WTC11 (cell line): ENCODE measurements at regions not wholly inside any gene's neighbourhood (a gene's known extent, or its start where the extent isn't known, plus 50 kb on each side); places are given as distances from the start of the nearest gene placed in this dataset.

Source experiments
- CTCF ChIP-seq: fragments of 200-600 bp; IDR thresholded peaks from 2 replicates; pipeline ENCODE4 v1.8.0; 2022; ENCODE audit warnings: antibody characterized with exemption
- FOXK1 ChIP-seq: sonication (generic); formaldehyde crosslinking; IDR thresholded peaks from 2 replicates; pipeline ENCODE4 v1.8.0; 2022; ENCODE audit warnings: mild to moderate bottlenecking, moderate library complexity, missing genetic modification reagents
- IRF2 ChIP-seq: sonication (generic); formaldehyde crosslinking; IDR thresholded peaks from 2 replicates; pipeline ENCODE4 v1.8.0; 2022; ENCODE audit warnings: low read depth, missing genetic modification reagents, borderline replicate concordance
- TCF7 ChIP-seq: sonication (generic); formaldehyde crosslinking; IDR thresholded peaks from 2 replicates; pipeline ENCODE4 v1.8.0; 2022; ENCODE audit warnings: mild to moderate bottlenecking, low read depth, missing genetic modification reagents, moderate library complexity
- TEAD4 ChIP-seq: sonication (generic); formaldehyde crosslinking; IDR thresholded peaks from 2 replicates; pipeline ENCODE4 v1.8.0; 2022; ENCODE audit warnings: mild to moderate bottlenecking, missing genetic modification reagents
- TF ChIP-seq, protein P1 (sequence below): sonication (generic); formaldehyde crosslinking; IDR thresholded peaks from 2 replicates; pipeline ENCODE4 v1.8.0; 2022; ENCODE audit warnings: mild to moderate bottlenecking, missing genetic modification reagents
- TF ChIP-seq, protein P2 (sequence below): sonication (generic); formaldehyde crosslinking; IDR thresholded peaks from 2 replicates; pipeline ENCODE4 v1.8.1; 2023; ENCODE audit warnings: mild to moderate bottlenecking, missing genetic modification reagents, borderline replicate concordance

DNA sequence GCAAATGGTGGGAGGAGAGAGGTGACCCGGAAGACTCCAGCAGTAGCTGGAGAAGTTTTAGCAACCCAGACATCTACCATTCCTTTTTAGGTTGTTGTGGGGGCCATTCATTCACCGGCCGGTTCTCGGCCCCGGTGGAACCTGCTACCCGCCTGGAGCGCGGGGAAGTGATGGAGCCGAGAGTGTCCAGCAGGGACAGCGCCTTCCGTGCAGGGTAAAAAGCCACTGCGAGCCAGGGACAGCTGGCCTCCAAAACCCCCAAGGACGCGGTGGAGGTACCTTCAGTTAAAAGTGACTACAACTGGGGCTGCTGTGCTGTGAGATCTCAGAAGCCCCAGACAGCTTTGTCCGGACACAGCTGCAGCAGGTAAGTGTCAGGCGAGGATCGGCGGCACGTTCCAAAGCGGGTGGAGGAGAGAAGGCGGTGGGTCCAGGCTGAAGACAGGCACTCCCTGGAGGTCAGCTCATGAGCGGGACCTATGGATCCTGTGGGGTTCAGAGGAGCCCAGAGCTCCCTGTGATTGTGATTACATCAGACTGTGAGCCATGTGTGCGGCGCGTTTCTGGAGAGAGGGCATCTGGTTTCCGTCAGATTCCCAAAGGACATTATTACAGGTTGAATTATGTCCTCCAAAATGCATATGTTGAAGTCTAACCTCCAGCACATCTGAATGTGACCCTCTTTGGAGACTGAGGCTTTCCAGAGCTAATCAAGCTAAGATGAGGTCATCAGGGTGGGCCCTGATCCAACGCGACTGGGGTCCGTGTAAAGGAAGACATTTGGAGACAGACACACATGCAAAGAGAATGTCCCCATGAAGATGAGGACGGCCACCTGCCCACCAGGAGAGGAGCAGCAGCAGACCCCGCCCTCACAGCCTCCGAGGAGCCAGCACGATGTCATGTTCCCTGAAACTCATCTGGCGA lies 276.3 kb downstream of the EIPR1 start:
- TF ChIP-seq, protein P1, sequence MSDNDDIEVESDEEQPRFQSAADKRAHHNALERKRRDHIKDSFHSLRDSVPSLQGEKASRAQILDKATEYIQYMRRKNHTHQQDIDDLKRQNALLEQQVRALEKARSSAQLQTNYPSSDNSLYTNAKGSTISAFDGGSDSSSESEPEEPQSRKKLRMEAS, result no peak
- TF ChIP-seq TEAD4 (CRISPR knock-in tag), result no peak
- no peak for TF ChIP-seq CTCF
- TF ChIP-seq IRF2 (CRISPR knock-in tag), result no peak
- no peak for TF ChIP-seq TCF7 (CRISPR knock-in tag)
- TF ChIP-seq, protein P2, sequence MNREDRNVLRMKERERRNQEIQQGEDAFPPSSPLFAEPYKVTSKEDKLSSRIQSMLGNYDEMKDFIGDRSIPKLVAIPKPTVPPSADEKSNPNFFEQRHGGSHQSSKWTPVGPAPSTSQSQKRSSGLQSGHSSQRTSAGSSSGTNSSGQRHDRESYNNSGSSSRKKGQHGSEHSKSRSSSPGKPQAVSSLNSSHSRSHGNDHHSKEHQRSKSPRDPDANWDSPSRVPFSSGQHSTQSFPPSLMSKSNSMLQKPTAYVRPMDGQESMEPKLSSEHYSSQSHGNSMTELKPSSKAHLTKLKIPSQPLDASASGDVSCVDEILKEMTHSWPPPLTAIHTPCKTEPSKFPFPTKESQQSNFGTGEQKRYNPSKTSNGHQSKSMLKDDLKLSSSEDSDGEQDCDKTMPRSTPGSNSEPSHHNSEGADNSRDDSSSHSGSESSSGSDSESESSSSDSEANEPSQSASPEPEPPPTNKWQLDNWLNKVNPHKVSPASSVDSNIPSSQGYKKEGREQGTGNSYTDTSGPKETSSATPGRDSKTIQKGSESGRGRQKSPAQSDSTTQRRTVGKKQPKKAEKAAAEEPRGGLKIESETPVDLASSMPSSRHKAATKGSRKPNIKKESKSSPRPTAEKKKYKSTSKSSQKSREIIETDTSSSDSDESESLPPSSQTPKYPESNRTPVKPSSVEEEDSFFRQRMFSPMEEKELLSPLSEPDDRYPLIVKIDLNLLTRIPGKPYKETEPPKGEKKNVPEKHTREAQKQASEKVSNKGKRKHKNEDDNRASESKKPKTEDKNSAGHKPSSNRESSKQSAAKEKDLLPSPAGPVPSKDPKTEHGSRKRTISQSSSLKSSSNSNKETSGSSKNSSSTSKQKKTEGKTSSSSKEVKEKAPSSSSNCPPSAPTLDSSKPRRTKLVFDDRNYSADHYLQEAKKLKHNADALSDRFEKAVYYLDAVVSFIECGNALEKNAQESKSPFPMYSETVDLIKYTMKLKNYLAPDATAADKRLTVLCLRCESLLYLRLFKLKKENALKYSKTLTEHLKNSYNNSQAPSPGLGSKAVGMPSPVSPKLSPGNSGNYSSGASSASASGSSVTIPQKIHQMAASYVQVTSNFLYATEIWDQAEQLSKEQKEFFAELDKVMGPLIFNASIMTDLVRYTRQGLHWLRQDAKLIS (CRISPR knock-in tag), result no peak
- no peak for TF ChIP-seq FOXK1 (CRISPR knock-in tag)
